ENCODE measurements at regions not wholly inside any gene's neighbourhood (a gene's known extent, or its start where the extent isn't known, plus 50 kb on each side); places are given as distances from the start of the nearest gene placed in this dataset.
A peak's percentile ranks its signal among the peaks of the same experiment; 100 is the strongest.

GRCh38 chr9:7947577-7947976, 148.0 kb upstream of the DMAC1 start:
- no peak for DNase-seq
- no peak overlapping the region for H3K4me3 ChIP-seq (ENCODE audit: low read length)
- no peaks in the 10 kb centered on the region for H3K27me3 Mint-ChIP-seq
- POLR2A ChIA-PET = no interaction called here
- H3K4me1 ChIP-seq (ENCODE audit: insufficient read depth, low read length) = no peaks in the 10 kb centered on the region
- H3K27ac ChIP-seq (ENCODE audit: low read depth, low read length) = no peak overlapping the region
- H3K4me3 Mint-ChIP-seq = peak overlapping the region in 1 of 7 donors; percentile 17
- H3K27ac Mint-ChIP-seq = no peak overlapping the region
- H3K36me3 ChIP-seq (ENCODE audit: insufficient read depth, low read length) = no peaks in the 10 kb centered on the region
- H3K27me3 ChIP-seq (ENCODE audit: insufficient read depth, low read length, poor library complexity, severe bottlenecking) = no peaks in the 10 kb centered on the region
- CTCF ChIA-PET = interaction anchor here (1.2 kb wide), 1 partner anchor 104 kb away, joined by 3 read pairs; no protein-coding TSS in a partner anchor
- peaks cover 19 to 30% (median 22%) of the 10 kb centered on the region in 3 donors for H3K4me1 Mint-ChIP-seq
- H3K9me3 ChIP-seq (ENCODE audit: low read length) = no peaks in the 10 kb centered on the region
- H3K36me3 Mint-ChIP-seq = no peaks in the 10 kb centered on the region
- H3K9me3 Mint-ChIP-seq = peaks cover 0 to 3% (median 0%) of the 10 kb centered on the region in 5 donors

- Mint-ChIP-seq H3K9me3 (peaks cover 0 to 3% (median 0%) of the 10 kb centered on the region in 5 donors), H3K36me3 (peaks cover 0 to 6% (median 0%) of the 10 kb centered on the region in 3 donors)
- CTCF ChIA-PET = no interaction called here
These were observed 146.9 kb upstream of the DMAC1 start for GRCh38 chr9:7946458-7946857.

GRCh38 chr9:7944572-7944971, 145.0 kb upstream of the DMAC1 start:
- Histone ChIP-seq H3K27me3 (ENCODE audit: insufficient read depth, low read length, poor library complexity, severe bottlenecking) (no peaks in the 10 kb centered on the region), H3K36me3 (ENCODE audit: insufficient read depth, low read length) (no peaks in the 10 kb centered on the region), H3K27ac (ENCODE audit: low read depth, low read length) (no peak overlapping the region), H3K9me3 (ENCODE audit: low read length) (no peaks in the 10 kb centered on the region), H3K4me3 (ENCODE audit: low read length) (no peak overlapping the region), H3K4me1 (ENCODE audit: insufficient read depth, low read length) (no peaks in the 10 kb centered on the region)
- ChIA-PET POLR2A (no interaction called here), CTCF (no interaction called here)
- Mint-ChIP-seq H3K27ac (peak overlapping the region in 7 of 8 donors; percentile 3 to 73 (median 50)), H3K36me3 (peaks cover 0 to 19% (median 0%) of the 10 kb centered on the region in 3 donors), H3K4me3 (peak overlapping the region in 3 of 7 donors; percentile 34 to 56 (median 39)), H3K27me3 (no peaks in the 10 kb centered on the region), H3K4me1 (peaks cover 19 to 30% (median 22%) of the 10 kb centered on the region in 3 donors), H3K9me3 (peaks cover 0 to 14% (median 3%) of the 10 kb centered on the region in 5 donors)
- DNase-seq = peak in 1 of 5 donors; percentile 5

More at GRCh38 chr9:7946458-7946857, 146.9 kb upstream of the DMAC1 start:
- H3K4me1 ChIP-seq (ENCODE audit: insufficient read depth, low read length) = no peaks in the 10 kb centered on the region
- Mint-ChIP-seq H3K4me3 (no peak overlapping the region), H3K4me1 (peaks cover 19 to 30% (median 22%) of the 10 kb centered on the region in 3 donors), H3K27me3 (no peaks in the 10 kb centered on the region), H3K27ac (no peak overlapping the region)
- H3K27ac ChIP-seq (ENCODE audit: low read depth, low read length) = no peak overlapping the region
- no peaks in the 10 kb centered on the region for H3K36me3 ChIP-seq (ENCODE audit: insufficient read depth, low read length)
- H3K4me3 ChIP-seq (ENCODE audit: low read length) = no peak overlapping the region
- no peaks in the 10 kb centered on the region for H3K27me3 ChIP-seq (ENCODE audit: insufficient read depth, low read length, poor library complexity, severe bottlenecking)
- H3K9me3 ChIP-seq (ENCODE audit: low read length) = no peaks in the 10 kb centered on the region
- DNase-seq = no peak
- POLR2A ChIA-PET = no interaction called here

GRCh38 chr9:7937761-7938491, 138.3 kb upstream of the DMAC1 start:
- no peak for DNase-seq
- POLR2A ChIA-PET = no interaction called here

GRCh38 chr9:7936996-7937395, 137.4 kb upstream of the DMAC1 start:
- H3K9me3 Mint-ChIP-seq = peaks cover 0 to 16% (median 3%) of the 10 kb centered on the region in 5 donors

More at GRCh38 chr9:7937761-7938491, 138.3 kb upstream of the DMAC1 start:
- no peaks in the 10 kb centered on the region for H3K27me3 ChIP-seq (ENCODE audit: insufficient read depth, low read length, poor library complexity, severe bottlenecking)
- no peak overlapping the region for H3K4me3 ChIP-seq (ENCODE audit: low read length)
- H3K9me3 ChIP-seq (ENCODE audit: low read length) = no peaks in the 10 kb centered on the region
- peaks cover 0 to 16% (median 3%) of the 10 kb centered on the region in 5 donors for H3K9me3 Mint-ChIP-seq
- H3K27ac ChIP-seq (ENCODE audit: low read depth, low read length) = no peak overlapping the region
- H3K4me1 Mint-ChIP-seq = peaks cover 28 to 35% (median 31%) of the 10 kb centered on the region in 3 donors
- peaks cover 0 to 22% (median 0%) of the 10 kb centered on the region in 3 donors for H3K36me3 Mint-ChIP-seq
- no peak overlapping the region for H3K4me3 Mint-ChIP-seq
- peak overlapping the region in 3 of 8 donors; percentile 21 to 65 (median 25) for H3K27ac Mint-ChIP-seq
- CTCF ChIA-PET = interaction anchor here (0.9 kb wide), 1 partner anchor 22 kb away, joined by 3 read pairs; no protein-coding TSS in a partner anchor
- no peaks in the 10 kb centered on the region for H3K36me3 ChIP-seq (ENCODE audit: insufficient read depth, low read length)
- H3K27me3 Mint-ChIP-seq = no peaks in the 10 kb centered on the region
- peaks cover 26% of the 10 kb centered on the region for H3K4me1 ChIP-seq (ENCODE audit: insufficient read depth, low read length)

GRCh38 chr9:7936163-7936562, 136.6 kb upstream of the DMAC1 start:
- Histone ChIP-seq H3K27me3 (ENCODE audit: insufficient read depth, low read length, poor library complexity, severe bottlenecking) (no peaks in the 10 kb centered on the region), H3K4me3 (ENCODE audit: low read length) (peak overlapping the region; percentile 30), H3K4me1 (ENCODE audit: insufficient read depth, low read length) (peaks cover 26% of the 10 kb centered on the region), H3K9me3 (ENCODE audit: low read length) (no peaks in the 10 kb centered on the region), H3K36me3 (ENCODE audit: insufficient read depth, low read length) (no peaks in the 10 kb centered on the region), H3K27ac (ENCODE audit: low read depth, low read length) (no peak overlapping the region)
- peak overlapping the region; percentile 73 to 99 (median 92) for H3K27ac Mint-ChIP-seq
- DNase-seq = no peak
- ChIA-PET CTCF (interaction anchor here (1.3 kb wide), 1 partner anchor 40 kb away, joined by 4 read pairs; no protein-coding TSS in a partner anchor), POLR2A (interaction anchor here (1.5 kb wide), 1 partner anchor 40 kb away, joined by 4 read pairs; no protein-coding TSS in a partner anchor)
- peaks cover 28 to 35% (median 31%) of the 10 kb centered on the region in 3 donors for H3K4me1 Mint-ChIP-seq
- peaks cover 0 to 15% (median 0%) of the 10 kb centered on the region in 3 donors for H3K36me3 Mint-ChIP-seq
- H3K4me3 Mint-ChIP-seq = peak overlapping the region; percentile 17 to 86 (median 71)
- peaks cover 0 to 15% (median 3%) of the 10 kb centered on the region in 5 donors for H3K9me3 Mint-ChIP-seq
- peaks cover 0 to 2% of the 10 kb centered on the region in 2 donors for H3K27me3 Mint-ChIP-seq

More at GRCh38 chr9:7936996-7937395, 137.4 kb upstream of the DMAC1 start:
- no peaks in the 10 kb centered on the region for H3K9me3 ChIP-seq (ENCODE audit: low read length)
- no peaks in the 10 kb centered on the region for H3K36me3 ChIP-seq (ENCODE audit: insufficient read depth, low read length)
- ChIA-PET POLR2A (interaction anchor here (1.5 kb wide), 1 partner anchor 39 kb away, joined by 4 read pairs; no protein-coding TSS in a partner anchor), CTCF (interaction anchor here (0.9 to 1.3 kb wide), 2 partner anchors 21 to 39 kb away, joined by 3 to 4 read pairs; no protein-coding TSS in a partner anchor)
- H3K4me1 ChIP-seq (ENCODE audit: insufficient read depth, low read length) = peaks cover 26% of the 10 kb centered on the region
- H3K4me3 ChIP-seq (ENCODE audit: low read length) = no peak overlapping the region
- peaks cover 0 to 21% (median 0%) of the 10 kb centered on the region in 3 donors for H3K36me3 Mint-ChIP-seq
- H3K27me3 Mint-ChIP-seq = no peaks in the 10 kb centered on the region
- peaks cover 28 to 35% (median 31%) of the 10 kb centered on the region in 3 donors for H3K4me1 Mint-ChIP-seq
- no peak overlapping the region for H3K27ac ChIP-seq (ENCODE audit: low read depth, low read length)
- DNase-seq = no peak
- peak overlapping the region in 4 of 8 donors; percentile 6 to 93 (median 38) for H3K27ac Mint-ChIP-seq
- no peaks in the 10 kb centered on the region for H3K27me3 ChIP-seq (ENCODE audit: insufficient read depth, low read length, poor library complexity, severe bottlenecking)
- no peak overlapping the region for H3K4me3 Mint-ChIP-seq

- peaks cover 0 to 13% (median 0%) of the 10 kb centered on the region in 3 donors for H3K36me3 Mint-ChIP-seq
These were observed 136.1 kb upstream of the DMAC1 start for GRCh38 chr9:7935681-7936080.

More at GRCh38 chr9:7935681-7936080, 136.1 kb upstream of the DMAC1 start:
- POLR2A ChIA-PET = interaction anchor here (1.5 kb wide), 1 partner anchor 41 kb away, joined by 4 read pairs; no protein-coding TSS in a partner anchor
- H3K9me3 ChIP-seq (ENCODE audit: low read length) = no peaks in the 10 kb centered on the region
- Mint-ChIP-seq H3K9me3 (peaks cover 0 to 12% (median 3%) of the 10 kb centered on the region in 5 donors), H3K27me3 (peaks cover 0 to 2% of the 10 kb centered on the region in 2 donors), H3K4me3 (peak overlapping the region; percentile 17 to 86 (median 71)), H3K27ac (peak overlapping the region; percentile 73 to 99 (median 92)), H3K4me1 (peaks cover 29 to 38% (median 31%) of the 10 kb centered on the region in 3 donors)
- no peak overlapping the region for H3K27ac ChIP-seq (ENCODE audit: low read depth, low read length)
- H3K36me3 ChIP-seq (ENCODE audit: insufficient read depth, low read length) = no peaks in the 10 kb centered on the region
- peak overlapping the region; percentile 30 for H3K4me3 ChIP-seq (ENCODE audit: low read length)
- peaks cover 29% of the 10 kb centered on the region for H3K4me1 ChIP-seq (ENCODE audit: insufficient read depth, low read length)
- CTCF ChIA-PET = interaction anchor here (1.3 kb wide), 1 partner anchor 40 kb away, joined by 4 read pairs; no protein-coding TSS in a partner anchor
- no peaks in the 10 kb centered on the region for H3K27me3 ChIP-seq (ENCODE audit: insufficient read depth, low read length, poor library complexity, severe bottlenecking)
- DNase-seq = peak in 2 of 5 donors; percentile 60 to 72

Data from CD8-positive, alpha-beta memory T cell (primary cell).